H54 (cell line): ENCODE measurements at regions not wholly inside any gene's neighbourhood (a gene's known extent, or its start where the extent isn't known, plus 50 kb on each side); places are given as distances from the start of the nearest gene placed in this dataset.
"Not testable (repeated sequence)": the region's sequence is repeated elsewhere in the genome, so short reads cannot be mapped to it uniquely, and the experiment has no call there.

Experiments used
- DNase-seq: peaks from one replicate; pipeline ENCODE4 v3.0.0; 2011; ENCODE audit warnings: low spot score, mixed read lengths; ENCODE audit not compliant: insufficient read length
- FAIRE-seq: peaks from 3 replicates; lab custom pipeline; 2011; peaks lifted over from hg19 to GRCh38; lab: Jason Lieb, UNC
- POLR2A ChIP-seq: IDR thresholded peaks from 2 replicates; pipeline ENCODE4 v1.6.1; 2011; ENCODE audit warnings: low read depth, mild to moderate bottlenecking, low read length

- DNase-seq: no peak
- TF ChIP-seq POLR2A: no peak
- FAIRE-seq: no peak
Measured at GRCh38 chr3:87795701-87796100, 263.1 kb downstream of the CGGBP1 start.

- FAIRE-seq: no peak
- DNase-seq: no peak
- TF ChIP-seq POLR2A: no peak
Measured at GRCh38 chr3:87793337-87793877, 265.4 kb downstream of the CGGBP1 start.

GRCh38 chr3:87792534-87793336, 266.1 kb downstream of the CGGBP1 start, which contains the start of gene HTR1F:
Gene HTR1F, plus strand, starts transcription at chr3:87792706.
- DNase-seq: no peak
- no peak for TF ChIP-seq POLR2A
- no peak for FAIRE-seq

- no peak for TF ChIP-seq POLR2A
- no peak for FAIRE-seq
Measured at GRCh38 chr3:87792198-87792533, 266.6 kb downstream of the CGGBP1 start.

GRCh38 chr3:87791248-87792027, 267.4 kb downstream of the CGGBP1 start:
- TF ChIP-seq POLR2A: no peak
- FAIRE-seq: no peak
- DNase-seq: no peak

More at GRCh38 chr3:87792198-87792533, 266.6 kb downstream of the CGGBP1 start:
- no peak for DNase-seq

GRCh38 chr3:87789049-87789448, 269.8 kb downstream of the CGGBP1 start:
- not testable (repeated sequence) for FAIRE-seq, DNase-seq

GRCh38 chr3:87788516-87788915, 270.3 kb downstream of the CGGBP1 start:
- FAIRE-seq: no peak
- TF ChIP-seq POLR2A: no peak
- DNase-seq: no peak

GRCh38 chr3:87780811-87781210, 278.0 kb downstream of the CGGBP1 start:
- no peak for DNase-seq
- TF ChIP-seq POLR2A: no peak
- FAIRE-seq: no peak

GRCh38 chr3:87778876-87779275, 279.9 kb downstream of the CGGBP1 start:
- DNase-seq (no peak), FAIRE-seq (no peak)
- TF ChIP-seq POLR2A: no peak

- no peak for DNase-seq
- TF ChIP-seq POLR2A: no peak
- peak; percentile 75 for FAIRE-seq
Measured at GRCh38 chr3:87771337-87772192, 287.2 kb downstream of the CGGBP1 start.

- FAIRE-seq (no peak), DNase-seq (no peak)
- no peak for TF ChIP-seq POLR2A
Measured at GRCh38 chr3:87766721-87767120, 292.1 kb downstream of the CGGBP1 start.

- no peak for TF ChIP-seq POLR2A
- DNase-seq (no peak), FAIRE-seq (no peak)
Measured at GRCh38 chr3:87765256-87765655, 293.5 kb downstream of the CGGBP1 start.

GRCh38 chr3:87761795-87762194, 297.0 kb downstream of the CGGBP1 start:
- FAIRE-seq: no peak
- TF ChIP-seq POLR2A: no peak
- no peak for DNase-seq
